Stomach (tissue), 8 donors: ENCODE measurements at regions not wholly inside any gene's neighbourhood (a gene's known extent, or its start where the extent isn't known, plus 50 kb on each side); places are given as distances from the start of the nearest gene placed in this dataset.
"Not testable (repeated sequence)": the region's sequence is repeated elsewhere in the genome, so short reads cannot be mapped to it uniquely, and the experiment has no call there.

Source experiments
- DNase-seq, 2 donors: peaks; one replicate each; pipeline versions ENCODE4 v3.0.0 to v3.0.0-alpha.2; 2013 to 2019
- H3K27ac ChIP-seq, 5 donors: fragments of 200-600 bp in 4 of 5; sonication (generic) in 4 of 5; one replicate each; pipeline ENCODE4 v1.5.1; 2013 to 2019; ENCODE audit warnings: mild to moderate bottlenecking in 1 of 5, moderate library complexity in 1 of 5
- H3K27me3 ChIP-seq, 3 donors: fragments of 200-600 bp; sonication (generic); one replicate each; pipeline ENCODE4 v1.5.1; 2017 to 2019; ENCODE audit warnings: mixed run types in 1 of 3
- H3K36me3 ChIP-seq, 4 donors: fragments of 200-600 bp; sonication (generic); 1 replicate in 3 of 4; 2 replicates in 1 of 4; pipeline ENCODE4 v1.5.1; 2016 to 2019
- H3K4me1 ChIP-seq, 4 donors: fragments of 200-600 bp; sonication (generic); one replicate each; pipeline ENCODE4 v1.5.1; 2016 to 2019
- H3K4me3 ChIP-seq, 4 donors: fragments of 200-600 bp; sonication (generic) in 3 of 4; one replicate each; pipeline ENCODE4 v1.5.1; 2016 to 2019; ENCODE audit warnings: mild to moderate bottlenecking in 1 of 4
- H3K9me3 ChIP-seq, 4 donors: fragments of 200-600 bp; sonication (generic); one replicate each; pipeline ENCODE4 v1.5.1; 2016 to 2019
- EP300 ChIP-seq: sonication (generic); formaldehyde crosslinking; IDR thresholded peaks from one replicate; pipeline ENCODE4 v1.6.1; 2017; ENCODE audit warnings: antibody characterized with exemption
- POLR2A ChIP-seq, 4 donors: fragments of 450-650 bp; IDR thresholded peaks; one replicate each; pipeline ENCODE4 v1.6.1; 2016; ENCODE audit warnings: antibody characterized with exemption in 4 of 4, control low read depth in 2 of 4, mild to moderate bottlenecking in 1 of 4, moderate library complexity in 1 of 4
- POLR2AphosphoS5 ChIP-seq, 3 donors: sonication (generic); formaldehyde crosslinking; IDR thresholded peaks; one replicate each; pipeline ENCODE4 v1.6.1; 2016; ENCODE audit warnings: antibody characterized with exemption in 3 of 3
- WGBS, 5 donors: extraction: QIAGEN DNeasy Blood & Tissue Kit in 3 of 5; methylation state at CpG; one replicate each; pipeline versions ENCODE4 v1.1.5 to v1.1.7; 2013 to 2018; 5-methylcytosine and 5-hydroxymethylcytosine counted together
- intact Hi-C: fragments of 100-400 bp; cut with DNase I; formaldehyde crosslinking; loops from one replicate; pipeline ENCODE4 v1.15.1; 2023; ENCODE audit warnings: low total_unique reads
- small RNA-seq, 4 donors: library from RNA; depleted of rRNA; stranded (forward); fragments of <200 nt; gene quantifications; one replicate each; pipeline ENCODE3, GENCODE V24; 2016
- TF ChIP-seq, protein P1 (sequence below), 7 experiments: fragments of 450-650 bp in 4 of 7; fragments of 200-600 bp in 3 of 7; sonication (generic) in 3 of 7; IDR thresholded peaks; one replicate each; pipeline ENCODE4 v1.5.1; 2016 to 2019; ENCODE audit warnings: antibody characterized with exemption in 7 of 7, control low read depth in 2 of 7, mild to moderate bottlenecking in 1 of 7
- donor health status: healthy with polysubstance abuse.
- donor health status: Bipolar disorder and iron deficiency.
- donor health status: healthy.

- H3K4me1 ChIP-seq, H3K4me3 ChIP-seq, DNase-seq, H3K27me3 ChIP-seq, H3K36me3 ChIP-seq, H3K27ac ChIP-seq, intact Hi-C loops, H3K9me3 ChIP-seq: not testable (repeated sequence)
- WGBS, 5 donors: 61 to 68% (median 66%) methylated on average over 13 to 14 of the region's 14 CpGs
Observed at GRCh38 chr3:75604286-75604934, 59.7 kb upstream of the FRG2C start.

- intact Hi-C loops, H3K4me1 ChIP-seq, DNase-seq, H3K9me3 ChIP-seq, H3K4me3 ChIP-seq, H3K27ac ChIP-seq, H3K36me3 ChIP-seq: not testable (repeated sequence)
- WGBS, 5 donors: 79 to 87% (median 82%) methylated on average over 9 of the region's 9 CpGs
- peaks cover 0 to 27% (median 4%) of the 10 kb centered on the region in 3 donors for H3K27me3 ChIP-seq
Observed at GRCh38 chr3:75607996-75608395, 56.1 kb upstream of the FRG2C start.

DNA sequence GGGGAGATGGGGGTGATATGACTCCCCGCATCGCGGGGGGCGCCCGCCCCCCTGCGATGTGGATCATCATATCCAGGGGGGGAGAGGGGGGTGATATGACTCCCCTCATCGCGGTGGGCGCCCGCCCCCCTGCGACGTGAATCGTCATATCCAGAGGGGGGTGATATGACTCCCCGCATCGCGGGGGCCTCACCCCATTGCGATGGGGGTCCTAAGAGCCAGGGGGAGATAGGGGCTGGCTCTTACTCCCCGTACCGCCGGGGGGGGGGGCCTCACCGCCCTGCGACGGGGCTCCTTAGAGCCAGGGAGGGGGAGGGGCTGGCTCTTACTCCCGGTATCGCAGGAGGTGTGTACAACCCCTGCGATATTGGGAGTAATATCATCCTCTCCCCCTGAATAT is 54.5 kb upstream of the FRG2C start:
- H3K9me3 ChIP-seq, intact Hi-C loops, H3K27ac ChIP-seq, H3K36me3 ChIP-seq, H3K4me1 ChIP-seq, DNase-seq, H3K4me3 ChIP-seq: not testable (repeated sequence)
- peaks cover 0 to 25% (median 4%) of the 10 kb centered on the region in 3 donors for H3K27me3 ChIP-seq
- WGBS, 5 donors: 31 to 50% (median 36%) methylated on average over 14 to 26 of the region's 26 CpGs

- 69 to 82% (median 79%) methylated on average over 2 of the region's 2 CpGs for WGBS, 5 donors
Observed at GRCh38 chr3:75610773-75611172, 53.4 kb upstream of the FRG2C start.

GRCh38 chr3:75611724-75612460 is 52.2 kb upstream of the FRG2C start:
- DNase-seq, H3K4me3 ChIP-seq, H3K27ac ChIP-seq, intact Hi-C loops, H3K36me3 ChIP-seq, H3K4me1 ChIP-seq, H3K9me3 ChIP-seq: not testable (repeated sequence)
- 53 to 67% (median 58%) methylated on average over 14 to 25 of the region's 25 CpGs for WGBS, 5 donors
- peaks cover 0 to 25% (median 4%) of the 10 kb centered on the region in 3 donors for H3K27me3 ChIP-seq

More at GRCh38 chr3:75610773-75611172, 53.4 kb upstream of the FRG2C start:
- Histone ChIP-seq H3K27ac (no peak overlapping the region), H3K27me3 (peaks cover 0 to 25% (median 4%) of the 10 kb centered on the region in 3 donors), H3K4me3 (no peak overlapping the region), H3K36me3 (no peaks in the 10 kb centered on the region), H3K4me1 (no peaks in the 10 kb centered on the region), H3K9me3 (peaks cover 0 to 5% (median 0%) of the 10 kb centered on the region in 4 donors)
- intact Hi-C loops: no loop called here
- no peak for DNase-seq
- TF ChIP-seq EP300: no peak
- TF ChIP-seq POLR2A (IDR thresholded peaks at IDR 0.05): no peak
- TF ChIP-seq, protein P1, sequence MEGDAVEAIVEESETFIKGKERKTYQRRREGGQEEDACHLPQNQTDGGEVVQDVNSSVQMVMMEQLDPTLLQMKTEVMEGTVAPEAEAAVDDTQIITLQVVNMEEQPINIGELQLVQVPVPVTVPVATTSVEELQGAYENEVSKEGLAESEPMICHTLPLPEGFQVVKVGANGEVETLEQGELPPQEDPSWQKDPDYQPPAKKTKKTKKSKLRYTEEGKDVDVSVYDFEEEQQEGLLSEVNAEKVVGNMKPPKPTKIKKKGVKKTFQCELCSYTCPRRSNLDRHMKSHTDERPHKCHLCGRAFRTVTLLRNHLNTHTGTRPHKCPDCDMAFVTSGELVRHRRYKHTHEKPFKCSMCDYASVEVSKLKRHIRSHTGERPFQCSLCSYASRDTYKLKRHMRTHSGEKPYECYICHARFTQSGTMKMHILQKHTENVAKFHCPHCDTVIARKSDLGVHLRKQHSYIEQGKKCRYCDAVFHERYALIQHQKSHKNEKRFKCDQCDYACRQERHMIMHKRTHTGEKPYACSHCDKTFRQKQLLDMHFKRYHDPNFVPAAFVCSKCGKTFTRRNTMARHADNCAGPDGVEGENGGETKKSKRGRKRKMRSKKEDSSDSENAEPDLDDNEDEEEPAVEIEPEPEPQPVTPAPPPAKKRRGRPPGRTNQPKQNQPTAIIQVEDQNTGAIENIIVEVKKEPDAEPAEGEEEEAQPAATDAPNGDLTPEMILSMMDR (IDR thresholded peaks at IDR 0.05): no peak
- no peak for TF ChIP-seq POLR2AphosphoS5 (IDR thresholded peaks at IDR 0.05)

Small RNA genes lying in the stretch of these regions (small RNA-seq; reads per million reads assigned to genes)
- 0 reads per million in 4 donors for gene AC139453.1
- gene LSP1P2: 0 reads per million in 4 donors
- 0 reads per million in 4 donors for gene MIR4444-2
- 0 reads per million in 4 donors for gene RN7SL294P
- 0 reads per million in 4 donors for gene SNRPCP10
